AG09319 (cell line): ENCODE measurements at regions not wholly inside any gene's neighbourhood (a gene's known extent, or its start where the extent isn't known, plus 50 kb on each side); places are given as distances from the start of the nearest gene placed in this dataset.

Experiments
- DNase-seq: peaks from one replicate; pipeline ENCODE4 v3.0.0-alpha.2; 2010; ENCODE audit warnings: low read depth; ENCODE audit errors: extremely low read depth
- CTCF ChIP-seq: IDR thresholded peaks from 2 replicates; pipeline ENCODE4 v1.5.1; 2011; ENCODE audit warnings: low read depth, mild to moderate bottlenecking, inconsistent platforms, low read length, moderate library complexity

- no peak for TF ChIP-seq CTCF
- no peak for DNase-seq
Measured at GRCh38 chr6:113076116-113076515, 729.0 kb downstream of the RFPL4B start.

- DNase-seq, result no peak
- TF ChIP-seq CTCF, result no peak
Measured at GRCh38 chr6:113076816-113077215, 729.7 kb downstream of the RFPL4B start.

- no peak for TF ChIP-seq CTCF
- DNase-seq, result no peak
Measured at GRCh38 chr6:113077794-113078193, 730.7 kb downstream of the RFPL4B start.

GRCh38 chr6:113078791-113079190, 731.7 kb downstream of the RFPL4B start:
- no peak for TF ChIP-seq CTCF
- no peak for DNase-seq

- DNase-seq, result peak; percentile 38
- TF ChIP-seq CTCF, result no peak
Measured at GRCh38 chr6:113082745-113083144, 735.6 kb downstream of the RFPL4B start.

GRCh38 chr6:113083947-113084346, 736.8 kb downstream of the RFPL4B start:
- no peak for TF ChIP-seq CTCF
- no peak for DNase-seq

- no peak for DNase-seq
- TF ChIP-seq CTCF, result no peak
Measured at GRCh38 chr6:113089056-113089455, 741.9 kb downstream of the RFPL4B start.
